ENCODE measurements at regions not wholly inside any gene's neighbourhood (a gene's known extent, or its start where the extent isn't known, plus 50 kb on each side); places are given as distances from the start of the nearest gene placed in this dataset.

- Histone ChIP-seq H3K36me3 (ENCODE audit: control insufficient read depth, insufficient read depth, low read length) (no peaks in the 10 kb centered on the region), H3K27me3 (ENCODE audit: control insufficient read depth, insufficient read depth, low read length) (peaks cover 2% of the 10 kb centered on the region), H3K4me3 (ENCODE audit: low read depth, low read length) (no peak overlapping the region)
- TF ChIP-seq, protein P1, sequence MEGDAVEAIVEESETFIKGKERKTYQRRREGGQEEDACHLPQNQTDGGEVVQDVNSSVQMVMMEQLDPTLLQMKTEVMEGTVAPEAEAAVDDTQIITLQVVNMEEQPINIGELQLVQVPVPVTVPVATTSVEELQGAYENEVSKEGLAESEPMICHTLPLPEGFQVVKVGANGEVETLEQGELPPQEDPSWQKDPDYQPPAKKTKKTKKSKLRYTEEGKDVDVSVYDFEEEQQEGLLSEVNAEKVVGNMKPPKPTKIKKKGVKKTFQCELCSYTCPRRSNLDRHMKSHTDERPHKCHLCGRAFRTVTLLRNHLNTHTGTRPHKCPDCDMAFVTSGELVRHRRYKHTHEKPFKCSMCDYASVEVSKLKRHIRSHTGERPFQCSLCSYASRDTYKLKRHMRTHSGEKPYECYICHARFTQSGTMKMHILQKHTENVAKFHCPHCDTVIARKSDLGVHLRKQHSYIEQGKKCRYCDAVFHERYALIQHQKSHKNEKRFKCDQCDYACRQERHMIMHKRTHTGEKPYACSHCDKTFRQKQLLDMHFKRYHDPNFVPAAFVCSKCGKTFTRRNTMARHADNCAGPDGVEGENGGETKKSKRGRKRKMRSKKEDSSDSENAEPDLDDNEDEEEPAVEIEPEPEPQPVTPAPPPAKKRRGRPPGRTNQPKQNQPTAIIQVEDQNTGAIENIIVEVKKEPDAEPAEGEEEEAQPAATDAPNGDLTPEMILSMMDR (IDR thresholded peaks at IDR 0.05; ENCODE audit: insufficient read depth, low read depth, low read length), result no peak
- DNase-seq (ENCODE audit: low read depth), result no peak
- ChIA-PET POLR2A (no interaction called here), CTCF (interaction anchor here (1.7 kb wide), 1 partner anchor 12 kb away, joined by 6 read pairs; no protein-coding TSS in a partner anchor)
Measured at GRCh38 chr3:14273901-14274611, 95.4 kb downstream of the LSM3 start.

GRCh38 chr3:14274612-14274936 lies 96.0 kb downstream of the LSM3 start:
- Histone ChIP-seq H3K27me3 (ENCODE audit: control insufficient read depth, insufficient read depth, low read length) (peaks cover 2% of the 10 kb centered on the region), H3K4me3 (ENCODE audit: low read depth, low read length) (no peak overlapping the region), H3K36me3 (ENCODE audit: control insufficient read depth, insufficient read depth, low read length) (no peaks in the 10 kb centered on the region)
- ChIA-PET CTCF (interaction anchor here (1.7 kb wide), 1 partner anchor 13 kb away, joined by 6 read pairs; no protein-coding TSS in a partner anchor), POLR2A (no interaction called here)
- DNase-seq (ENCODE audit: low read depth), result no peak
- TF ChIP-seq, protein P1 (IDR thresholded peaks at IDR 0.05; ENCODE audit: insufficient read depth, low read depth, low read length), result no peak

- POLR2A ChIA-PET, result no interaction called here
- TF ChIP-seq, protein P1 (IDR thresholded peaks at IDR 0.05; ENCODE audit: insufficient read depth, low read depth, low read length), result peak; percentile 22
- no peaks in the 10 kb centered on the region for H3K27me3 ChIP-seq (ENCODE audit: control insufficient read depth, insufficient read depth, low read length)
- CTCF ChIA-PET, result interaction anchor here (1.0 to 1.7 kb wide), 2 partner anchors 8 to 14 kb away, joined by 3 to 6 read pairs; no protein-coding TSS in a partner anchor
- no peak overlapping the region for H3K4me3 ChIP-seq (ENCODE audit: low read depth, low read length)
- DNase-seq (ENCODE audit: low read depth), result no peak
- H3K36me3 ChIP-seq (ENCODE audit: control insufficient read depth, insufficient read depth, low read length), result no peaks in the 10 kb centered on the region
Measured at GRCh38 chr3:14274999-14275961, 96.7 kb downstream of the LSM3 start.

- TF ChIP-seq, protein P1 (IDR thresholded peaks at IDR 0.05; ENCODE audit: insufficient read depth, low read depth, low read length), result no peak
- CTCF ChIA-PET, result interaction anchor here (0.8 to 3.6 kb wide), 5 partner anchors 9 to 109 kb away, joined by 3 to 18 read pairs (median 4); no protein-coding TSS in a partner anchor
- POLR2A ChIA-PET, result no interaction called here
- H3K36me3 ChIP-seq (ENCODE audit: control insufficient read depth, insufficient read depth, low read length), result no peaks in the 10 kb centered on the region
- no peak overlapping the region for H3K4me3 ChIP-seq (ENCODE audit: low read depth, low read length)
- no peaks in the 10 kb centered on the region for H3K27me3 ChIP-seq (ENCODE audit: control insufficient read depth, insufficient read depth, low read length)
- DNase-seq (ENCODE audit: low read depth), result no peak
Measured at GRCh38 chr3:14275962-14276909, 97.6 kb downstream of the LSM3 start.

Measured in BJ (cell line).